IPS DF 4.7 (cell line): ENCODE measurements at regions not wholly inside any gene's neighbourhood (a gene's known extent, or its start where the extent isn't known, plus 50 kb on each side); places are given as distances from the start of the nearest gene placed in this dataset.

ENCODE experiments used
- DNase-seq: peaks from one replicate; pipeline ENCODE4 v3.0.0-alpha.2; 2013; ENCODE audit warnings: low spot score; ENCODE audit errors: extremely low read depth

DNA sequence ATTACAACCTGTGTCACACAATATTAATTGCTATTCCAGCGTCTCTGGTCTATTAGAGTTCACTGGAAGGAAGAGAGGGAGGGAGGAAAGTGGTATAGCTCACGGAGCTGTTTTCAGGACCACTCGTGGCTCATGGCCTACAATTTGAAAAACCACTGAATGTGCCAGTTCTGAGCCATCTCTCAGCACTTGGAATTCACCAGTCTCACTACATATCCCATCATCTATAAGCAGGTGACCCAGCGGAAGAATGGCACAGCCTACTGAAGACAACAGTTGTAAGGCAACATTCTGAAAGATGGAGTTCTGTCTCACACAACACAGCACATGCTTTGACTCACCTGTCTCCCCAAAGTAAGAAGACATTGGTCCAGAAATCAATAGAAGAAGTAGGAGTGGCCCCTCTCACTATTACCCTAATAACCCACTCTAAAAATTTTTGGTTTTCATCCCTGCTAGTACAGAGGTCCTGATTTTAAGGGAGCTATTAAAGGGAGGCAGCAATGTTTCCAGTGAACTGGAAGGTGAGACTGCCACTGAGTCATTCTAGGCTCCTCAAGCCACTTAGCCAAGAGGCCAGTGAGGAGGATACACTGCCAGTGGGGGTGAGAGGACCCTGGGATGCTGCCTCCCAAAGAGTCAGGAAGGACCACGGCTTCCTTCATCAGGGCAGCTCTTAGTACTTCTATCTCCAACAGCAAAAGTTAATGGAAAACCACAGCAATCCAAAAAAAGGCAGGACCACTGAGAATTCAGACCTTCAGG lies 50.0 kb upstream of the DOCK9 start:
- no peak for DNase-seq

- peak; percentile 58 for DNase-seq
Measured at GRCh38 chr13:99028890-99029289, 51.0 kb upstream of the DOCK9 start.

- DNase-seq: no peak
Measured at GRCh38 chr13:99029576-99029975, 51.7 kb upstream of the DOCK9 start.

- no peak for DNase-seq
Measured at GRCh38 chr13:99030326-99030725, 52.5 kb upstream of the DOCK9 start.

DNA sequence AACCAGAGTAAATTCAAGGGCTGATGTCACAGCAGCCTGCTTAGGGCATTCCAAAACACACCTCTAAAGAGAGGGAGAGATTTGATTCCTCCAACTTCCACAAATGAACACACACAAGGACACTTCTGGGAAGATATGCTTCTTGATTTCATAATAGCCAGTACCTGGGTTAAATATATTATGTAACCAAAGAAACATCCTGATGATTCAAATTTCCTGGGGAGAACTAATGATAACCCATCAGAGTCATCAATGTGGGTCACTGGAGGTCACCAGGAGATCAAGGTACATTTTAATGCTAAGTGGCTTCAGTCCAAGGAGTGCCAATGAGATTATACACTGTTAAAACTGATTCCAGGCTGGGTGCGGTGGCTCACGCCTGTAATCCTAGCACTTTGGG lies 54.0 kb upstream of the DOCK9 start:
- no peak for DNase-seq

DNA sequence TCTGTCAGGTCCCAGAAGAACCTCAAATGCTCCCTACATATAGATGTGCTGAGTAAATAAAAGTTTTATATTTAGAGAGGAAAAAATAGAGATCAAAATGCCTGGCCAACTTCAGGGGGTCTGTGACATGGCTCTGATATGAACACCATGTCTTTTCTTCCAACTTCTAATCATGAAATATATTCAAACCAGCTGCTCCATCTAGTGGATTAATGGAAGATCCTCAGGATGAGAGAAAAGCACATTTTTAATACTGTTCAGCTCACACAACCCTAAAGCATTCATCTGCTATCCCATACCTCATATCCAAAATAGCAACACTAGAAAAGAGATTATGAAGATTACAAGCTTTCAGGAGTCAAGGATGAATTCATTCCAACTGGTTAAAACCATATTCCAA lies 56.0 kb upstream of the DOCK9 start:
- no peak for DNase-seq

- DNase-seq: no peak
Measured at GRCh38 chr13:99034333-99035085, 56.6 kb upstream of the DOCK9 start.

DNA sequence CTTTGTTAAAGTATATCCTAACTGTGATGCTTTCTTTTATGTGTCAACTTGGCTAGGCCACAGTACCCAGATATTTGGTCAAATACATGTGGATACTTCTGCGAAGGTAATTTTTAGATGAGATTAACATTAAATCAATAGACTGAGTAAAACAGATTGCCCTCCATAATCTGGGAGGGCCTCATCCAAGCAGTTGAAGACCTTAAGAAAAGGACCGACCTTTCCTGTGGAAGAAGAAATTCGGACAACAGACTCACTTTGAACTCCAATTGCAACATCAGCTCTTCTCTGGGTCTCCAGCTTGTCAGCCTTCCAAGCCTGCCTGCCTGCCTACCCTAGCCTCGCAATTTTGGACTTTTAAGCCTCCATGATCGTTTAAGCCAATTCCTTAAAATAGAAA lies 57.9 kb upstream of the DOCK9 start:
- DNase-seq: no peak

DNA sequence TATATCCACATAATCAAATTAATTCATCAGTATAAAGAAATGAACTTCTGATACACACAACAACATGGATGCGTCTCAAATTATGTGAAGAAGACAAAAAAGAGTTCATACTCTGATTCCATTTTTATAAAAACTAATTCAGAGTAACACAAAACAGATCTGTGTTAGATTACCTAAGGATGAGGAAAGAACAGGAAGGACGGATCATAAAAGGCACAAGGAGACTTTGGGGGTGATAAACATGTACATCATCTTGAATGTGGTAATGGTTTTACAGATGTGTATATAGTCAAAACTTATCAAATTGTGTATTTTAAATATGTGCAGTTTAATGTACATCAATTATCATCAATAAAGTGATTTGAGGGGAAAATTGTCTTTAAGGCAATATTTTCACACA lies 59.9 kb upstream of the DOCK9 start:
- no peak for DNase-seq

DNA sequence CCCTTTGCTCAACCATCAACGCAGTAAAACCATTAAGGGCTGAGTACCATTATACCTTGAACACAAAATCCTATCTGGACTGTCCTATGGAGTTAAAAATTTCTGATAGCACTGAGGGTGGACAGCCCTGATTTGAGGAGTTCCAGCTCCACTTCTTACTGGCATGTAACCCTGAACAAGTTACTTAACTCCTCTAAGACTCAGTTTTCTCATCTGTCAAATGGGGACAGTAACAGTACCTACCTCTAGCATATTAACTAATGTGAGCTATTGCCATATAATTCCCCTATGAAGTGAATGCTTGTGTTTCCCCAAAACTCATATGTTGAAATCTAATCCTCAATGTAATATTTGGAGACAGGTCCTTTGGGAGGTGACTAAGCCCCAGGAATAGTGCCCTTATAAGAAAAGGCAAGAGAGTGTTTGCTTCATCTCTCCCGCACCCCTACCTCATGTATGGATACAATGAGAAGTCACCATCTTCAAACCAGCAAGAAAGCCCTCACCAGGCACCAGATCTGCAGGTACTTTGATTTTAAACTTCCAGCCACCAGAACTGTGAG lies 61.9 kb upstream of the DOCK9 start:
- no peak for DNase-seq

DNA sequence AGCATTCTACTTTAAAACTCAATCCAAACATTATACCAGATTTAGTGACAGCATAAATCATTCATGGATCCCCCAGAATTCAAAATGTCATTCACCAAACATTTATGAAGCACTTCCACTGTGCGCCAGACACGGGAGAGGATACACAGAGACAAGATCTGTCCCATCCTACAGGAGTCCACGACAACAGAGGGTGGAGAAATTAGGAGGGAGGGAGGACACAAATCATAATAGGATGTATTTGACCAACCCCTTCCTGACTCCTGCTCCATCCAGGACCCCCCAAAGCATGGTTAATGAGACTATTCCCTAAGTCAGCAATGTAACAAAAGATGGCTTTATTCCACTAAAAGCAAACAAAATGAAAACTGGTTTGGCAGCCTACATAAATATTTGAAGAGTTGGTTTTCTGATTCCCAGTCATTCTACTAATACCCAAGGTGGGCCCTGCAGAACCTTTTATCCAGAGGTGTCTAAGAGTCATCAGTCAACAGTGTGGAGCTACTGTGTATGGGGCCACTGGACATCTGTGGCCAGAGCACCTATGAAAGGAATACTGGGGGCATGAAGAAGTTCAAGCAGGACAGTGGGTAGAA lies 62.8 kb upstream of the DOCK9 start:
- no peak for DNase-seq

DNA sequence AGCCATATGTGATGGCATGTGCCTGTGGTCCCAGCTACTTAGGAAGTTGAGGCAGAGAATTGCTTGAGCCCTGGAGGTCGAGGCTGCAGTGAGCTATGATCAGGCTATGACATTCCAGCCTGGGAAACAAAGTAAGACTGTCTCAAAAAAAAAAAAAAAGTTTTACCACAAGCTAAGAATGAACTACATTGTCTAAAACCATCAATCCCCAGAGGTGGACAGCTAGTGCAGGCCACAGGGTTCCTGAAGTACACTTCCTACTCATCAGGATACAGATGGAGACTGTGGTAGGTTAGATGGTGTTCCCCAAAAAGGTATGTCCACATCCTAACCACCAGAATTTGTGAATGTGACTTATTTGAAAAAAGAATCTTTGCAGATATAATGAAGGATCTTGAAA lies 63.5 kb upstream of the DOCK9 start:
- no peak for DNase-seq

DNA sequence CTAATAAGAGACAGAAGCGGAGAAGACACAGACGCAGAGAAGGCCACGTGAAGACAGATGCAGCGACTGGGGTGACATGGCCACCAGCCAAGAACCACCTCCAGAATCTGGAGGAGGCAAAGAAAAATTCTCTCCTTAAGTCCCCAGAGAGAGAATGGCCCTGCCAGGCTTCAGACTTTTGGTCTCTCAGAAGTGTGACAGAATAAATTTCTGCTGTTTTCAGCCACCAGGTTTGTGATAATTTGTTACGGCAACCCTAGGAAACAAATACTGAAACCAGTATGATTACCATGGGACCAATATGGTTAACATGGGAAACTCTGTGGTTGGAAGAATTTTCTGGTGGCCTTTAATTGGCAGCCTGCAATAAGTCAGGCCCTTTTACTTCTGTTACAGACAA lies 63.9 kb upstream of the DOCK9 start:
- no peak for DNase-seq

DNA sequence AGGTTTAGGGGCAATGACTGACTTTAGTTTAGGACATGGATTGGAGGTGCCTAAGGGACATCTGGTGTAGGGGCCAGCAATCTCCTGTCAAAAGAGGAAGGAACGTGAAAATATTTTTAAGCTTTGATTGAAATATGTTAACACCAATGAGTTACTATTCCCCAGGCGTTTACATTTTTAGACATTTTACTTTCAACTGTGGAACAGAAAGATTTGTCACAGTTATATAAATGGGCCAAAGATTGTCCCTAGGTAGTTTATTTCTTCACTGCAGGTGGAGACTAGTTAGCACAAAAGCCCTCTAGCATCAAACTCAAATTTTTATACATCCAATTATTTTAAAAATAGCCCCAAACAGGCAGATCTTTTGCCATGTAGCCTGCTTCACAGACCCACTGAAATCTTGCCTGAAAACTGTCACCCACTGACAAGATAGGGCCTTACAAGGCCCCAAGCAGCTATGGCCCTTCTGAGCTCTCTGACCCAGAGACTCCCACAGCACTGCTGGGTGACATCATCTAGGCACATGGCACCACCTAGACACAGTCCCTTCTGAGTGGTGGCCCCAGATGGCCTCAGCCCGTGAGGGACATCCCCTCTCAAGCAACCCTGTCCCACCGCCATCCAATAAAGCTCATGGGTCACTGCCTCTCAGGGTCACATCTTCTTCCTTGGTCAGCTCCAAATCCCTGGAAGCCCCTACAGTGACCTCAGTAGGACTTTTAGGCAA lies 64.8 kb upstream of the DOCK9 start:
- DNase-seq: no peak

DNA sequence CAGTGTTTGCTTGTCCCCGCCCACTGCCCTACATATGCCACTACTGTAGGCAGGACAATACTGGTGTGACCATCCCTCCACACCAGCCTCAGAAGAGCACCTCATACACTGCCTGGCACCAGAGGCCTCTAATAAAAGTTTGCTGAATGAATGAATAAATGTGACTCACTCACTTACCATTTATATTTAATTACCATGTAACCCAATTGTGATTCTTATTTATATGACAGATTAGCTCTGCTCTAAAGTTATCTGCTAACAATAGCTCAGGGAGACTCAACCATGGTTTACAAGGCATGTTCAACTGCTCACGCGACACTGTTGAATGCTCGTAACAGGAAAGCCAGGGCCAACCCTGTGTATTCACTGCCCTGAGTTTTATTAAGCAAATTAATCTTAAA lies 66.0 kb upstream of the DOCK9 start:
- DNase-seq: no peak

- no peak for DNase-seq
Measured at GRCh38 chr13:99044764-99045163, 66.9 kb upstream of the DOCK9 start.

- DNase-seq: no peak
Measured at GRCh38 chr13:99045396-99045795, 67.5 kb upstream of the DOCK9 start.

- no peak for DNase-seq
Measured at GRCh38 chr13:99046851-99047250, 69.0 kb upstream of the DOCK9 start.

GRCh38 chr13:99050983-99051488 lies 73.2 kb upstream of the DOCK9 start:
- DNase-seq: no peak

DNA sequence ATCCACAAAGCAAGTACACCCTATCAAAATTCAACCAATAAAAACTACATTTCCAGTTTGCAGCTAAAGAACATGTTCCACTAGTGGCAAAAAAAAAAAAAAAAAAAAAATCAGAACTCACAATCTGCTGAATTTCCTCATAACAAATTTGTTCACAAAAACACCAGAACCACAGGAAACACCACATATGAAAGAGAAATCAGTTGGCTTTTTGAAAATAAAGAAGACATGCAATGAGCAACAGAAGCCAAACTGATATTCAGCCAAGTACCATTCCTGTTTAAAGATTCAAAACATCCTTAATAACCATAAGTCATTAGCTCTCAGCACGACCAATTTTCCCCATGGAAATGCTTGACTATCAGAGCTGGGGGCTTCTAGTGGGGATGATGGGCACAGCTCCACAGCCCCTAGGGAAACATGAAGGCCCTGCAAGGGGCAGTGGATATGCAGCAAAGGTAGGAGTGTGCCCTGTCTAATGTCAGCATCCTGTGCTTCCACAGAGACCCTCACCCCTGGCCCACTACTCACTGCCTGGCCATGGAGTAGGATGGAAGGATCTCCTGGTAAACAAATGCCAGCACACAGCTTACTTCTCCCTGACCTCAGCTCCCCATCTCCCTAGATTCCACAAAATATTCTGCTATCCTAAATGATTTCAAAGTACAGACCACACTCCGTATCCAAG lies 74.0 kb upstream of the DOCK9 start:
- DNase-seq: no peak
